T-cell (primary cell): ENCODE measurements at regions not wholly inside any gene's neighbourhood (a gene's known extent, or its start where the extent isn't known, plus 50 kb on each side); places are given as distances from the start of the nearest gene placed in this dataset.

Experiments used
- ATAC-seq, 4 experiments: fragments of 200-7000 bp in 3 of 4; fragments of 150-1000 bp in 1 of 4; cut with Tn5 transposase; replicated peaks in 1 of 4; 1 replicate in 3 of 4; 2 replicates in 1 of 4; pipeline ENCODE4 v1.10.0; 2021; ENCODE audit warnings: moderate library complexity in 3 of 4, mild to moderate bottlenecking in 2 of 4, moderate number of reproducible peaks in 1 of 4
- CTCF ChIA-PET, 2 donors: fragments of 300-600 bp; sonication (Branson Sonifier 250); formaldehyde crosslinking; loops; one replicate each; lab custom pipeline; 2022; ENCODE audit warnings: antibody characterized with exemption in 2 of 2; lab: Charles Lee
- POLR2A ChIA-PET, 2 donors: fragments of 300-600 bp; sonication (Branson Sonifier 250); formaldehyde crosslinking; loops; one replicate each; lab custom pipeline; 2022; ENCODE audit warnings: antibody characterized with exemption in 2 of 2; lab: Charles Lee
- DNase-seq, 35 experiments: peaks; one replicate each; pipeline versions ENCODE4 v3.0.0 to v3.0.0-alpha.2; 2013 to 2023
- H3K27ac ChIP-seq: one replicate; pipeline ENCODE4 v1.5.1; 2013; ENCODE audit warnings: low read length
- H3K27me3 ChIP-seq, 2 experiments: replicated peaks in 1 of 2; 1 replicate in 1 of 2; 2 replicates in 1 of 2; pipeline versions ENCODE4 v1.6.1 to v1.7.0; 2013; ENCODE audit warnings: low read length in 1 of 2, mixed read lengths in 1 of 2; ENCODE audit not compliant: control insufficient read depth in 2 of 2, insufficient read depth in 2 of 2; ENCODE audit errors: extremely low read depth in 1 of 2
- H3K36me3 ChIP-seq, 2 donors: 1 replicate in 1 of 2; 2 replicates in 1 of 2; pipeline versions ENCODE4 v1.6.1 to v1.7.0; 2013; ENCODE audit warnings: low read length in 1 of 2; ENCODE audit not compliant: control insufficient read depth in 2 of 2, insufficient read depth in 1 of 2; ENCODE audit errors: extremely low read depth in 1 of 2
- H3K4me1 ChIP-seq, 2 experiments: 1 replicate in 1 of 2; 2 replicates in 1 of 2; pipeline versions ENCODE4 v1.6.1 to v1.7.0; 2013; ENCODE audit warnings: low read length in 2 of 2, mixed read lengths in 1 of 2; ENCODE audit not compliant: insufficient read depth in 2 of 2, control insufficient read depth in 1 of 2; ENCODE audit errors: extremely low read depth in 1 of 2
- H3K4me3 ChIP-seq, 2 donors: 1 replicate in 1 of 2; 2 replicates in 1 of 2; pipeline versions ENCODE4 v1.5.1 to v1.7.0; 2013; ENCODE audit warnings: mild to moderate bottlenecking in 2 of 2, low read length in 1 of 2, moderate library complexity in 1 of 2; ENCODE audit not compliant: control insufficient read depth in 1 of 2; ENCODE audit errors: extremely low read depth in 1 of 2
- H3K9me3 ChIP-seq: 2 replicates; pipeline ENCODE4 v1.7.0; 2013
- H3K27ac Mint-ChIP-seq, 2 donors: one replicate each; pipeline ENCODE4 v1.8.0; 2020 to 2021; ENCODE audit warnings: mild to moderate bottlenecking in 2 of 2, mixed read lengths in 2 of 2
- H3K27me3 Mint-ChIP-seq, 2 donors: one replicate each; pipeline ENCODE4 v1.8.0; 2021 to 2022; ENCODE audit warnings: mixed read lengths in 2 of 2
- H3K36me3 Mint-ChIP-seq: one replicate; pipeline ENCODE4 v1.8.0; 2021; ENCODE audit warnings: mixed read lengths
- H3K4me1 Mint-ChIP-seq, 3 donors: one replicate each; pipeline ENCODE4 v1.8.0; 2020 to 2022; ENCODE audit warnings: mixed read lengths in 3 of 3, mild to moderate bottlenecking in 1 of 3
- H3K4me3 Mint-ChIP-seq, 3 donors: one replicate each; pipeline ENCODE4 v1.8.0; 2020 to 2022; ENCODE audit warnings: mild to moderate bottlenecking in 3 of 3, mixed read lengths in 3 of 3, moderate library complexity in 3 of 3
- H3K9me3 Mint-ChIP-seq, 3 donors: one replicate each; pipeline ENCODE4 v1.8.0; 2020 to 2022; ENCODE audit warnings: mixed read lengths in 3 of 3
- WGBS: methylation state at CpG from one replicate; pipeline ENCODE4 v1.1.5; 2013; ENCODE audit warnings: missing lambda C conversion rate; ENCODE audit not compliant: insufficient coverage; 5-methylcytosine and 5-hydroxymethylcytosine counted together

DNA sequence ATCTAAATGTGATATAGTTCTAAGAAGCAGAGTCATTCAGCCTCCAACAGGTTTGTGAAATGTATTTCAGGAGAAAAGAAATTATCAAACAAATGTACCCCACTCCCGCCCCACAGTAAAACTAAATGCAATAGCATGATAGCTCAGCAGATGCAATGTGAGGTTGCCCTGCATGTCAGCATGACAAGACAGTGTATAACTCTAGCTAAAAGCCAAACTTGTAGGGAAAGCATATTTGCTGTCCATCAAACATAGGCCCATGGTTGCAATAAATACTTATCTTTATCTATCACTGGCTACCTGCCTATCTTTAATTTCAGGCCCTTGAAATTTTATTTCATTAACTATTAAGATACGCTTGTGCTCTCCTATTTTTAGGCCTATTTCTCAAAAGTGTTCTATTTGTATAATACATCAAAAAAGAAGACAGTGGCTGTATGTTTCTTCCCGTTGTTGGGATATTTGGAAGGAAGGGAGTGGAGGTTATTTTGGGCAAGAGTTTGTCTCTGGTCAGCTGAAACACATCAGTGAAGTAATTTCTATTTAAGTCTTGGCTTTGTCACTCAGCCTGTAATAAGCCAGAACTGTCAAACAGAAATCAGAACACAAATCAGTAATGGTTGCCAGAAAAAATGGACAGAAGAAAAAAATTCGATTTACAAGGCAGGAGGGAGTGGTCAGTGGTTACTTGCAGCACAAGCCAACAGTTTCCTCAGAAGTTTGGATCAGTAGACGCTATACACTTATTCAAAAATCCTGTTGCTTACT lies 307.4 kb upstream of the ADGRL2 start:
- Mint-ChIP-seq H3K4me1 (no peaks in the 10 kb centered on the region), H3K4me3 (no peak overlapping the region), H3K27ac (no peak overlapping the region), H3K9me3 (peaks cover 4 to 14% (median 13%) of the 10 kb centered on the region in 3 donors), H3K36me3 (no peaks in the 10 kb centered on the region), H3K27me3 (no peaks in the 10 kb centered on the region)
- H3K36me3 ChIP-seq: no peaks in the 10 kb centered on the region
- DNase-seq (no peak), ATAC-seq (no peak)
- ChIA-PET CTCF (no interaction called here), POLR2A (no interaction called here)
- no peak overlapping the region for H3K4me3 ChIP-seq
- H3K9me3 ChIP-seq: no peaks in the 10 kb centered on the region
- H3K4me1 ChIP-seq: no peaks in the 10 kb centered on the region
- no peak overlapping the region for H3K27ac ChIP-seq
- H3K27me3 ChIP-seq: no peaks in the 10 kb centered on the region
- WGBS: 43% methylated on average over 1 of the region's 5 CpGs

- H3K27me3 ChIP-seq: no peaks in the 10 kb centered on the region
- H3K27ac ChIP-seq: no peak overlapping the region
- H3K4me3 ChIP-seq: no peak overlapping the region
- DNase-seq (no peak), ATAC-seq (no peak)
- Mint-ChIP-seq H3K27me3 (no peaks in the 10 kb centered on the region), H3K4me3 (no peak overlapping the region), H3K4me1 (no peaks in the 10 kb centered on the region), H3K27ac (no peak overlapping the region), H3K36me3 (no peaks in the 10 kb centered on the region), H3K9me3 (peaks cover 4 to 16% (median 15%) of the 10 kb centered on the region in 3 donors)
- H3K4me1 ChIP-seq: no peaks in the 10 kb centered on the region
- ChIA-PET CTCF (no interaction called here), POLR2A (no interaction called here)
- no CpG with 5 or more reads among the region's 1 CpG for WGBS
- no peaks in the 10 kb centered on the region for H3K36me3 ChIP-seq
- no peaks in the 10 kb centered on the region for H3K9me3 ChIP-seq
These were observed 308.1 kb upstream of the ADGRL2 start for GRCh38 chr1:81492628-81493027.

- H3K27ac Mint-ChIP-seq: no peak overlapping the region
- peaks cover 4 to 16% (median 15%) of the 10 kb centered on the region in 3 donors for H3K9me3 Mint-ChIP-seq
- no peaks in the 10 kb centered on the region for H3K4me1 ChIP-seq
- DNase-seq: no peak
- ATAC-seq: no peak
- no peak overlapping the region for H3K4me3 Mint-ChIP-seq
- H3K27me3 Mint-ChIP-seq: no peaks in the 10 kb centered on the region
- no peaks in the 10 kb centered on the region for H3K9me3 ChIP-seq
- POLR2A ChIA-PET: no interaction called here
- CTCF ChIA-PET: no interaction called here
- no peak overlapping the region for H3K4me3 ChIP-seq
- no peaks in the 10 kb centered on the region for H3K27me3 ChIP-seq
- no peaks in the 10 kb centered on the region for H3K4me1 Mint-ChIP-seq
- H3K36me3 Mint-ChIP-seq: no peaks in the 10 kb centered on the region
- WGBS: no CpG with 5 or more reads among the region's 1 CpG
- H3K36me3 ChIP-seq: no peaks in the 10 kb centered on the region
- H3K27ac ChIP-seq: no peak overlapping the region
These were observed 310.1 kb upstream of the ADGRL2 start for GRCh38 chr1:81490614-81491013.

- Histone ChIP-seq H3K27ac (no peak overlapping the region), H3K4me1 (no peaks in the 10 kb centered on the region), H3K27me3 (no peaks in the 10 kb centered on the region), H3K9me3 (no peaks in the 10 kb centered on the region), H3K4me3 (no peak overlapping the region), H3K36me3 (no peaks in the 10 kb centered on the region)
- DNase-seq (no peak), ATAC-seq (no peak)
- Mint-ChIP-seq H3K4me3 (no peak overlapping the region), H3K27ac (no peak overlapping the region), H3K9me3 (peaks cover 4 to 16% (median 15%) of the 10 kb centered on the region in 3 donors), H3K36me3 (no peaks in the 10 kb centered on the region), H3K27me3 (no peaks in the 10 kb centered on the region), H3K4me1 (no peaks in the 10 kb centered on the region)
- POLR2A ChIA-PET: no interaction called here
- CTCF ChIA-PET: no interaction called here
- no CpG with 5 or more reads among the region's 1 CpG for WGBS
These were observed 311.3 kb upstream of the ADGRL2 start for GRCh38 chr1:81489372-81489934.

DNA sequence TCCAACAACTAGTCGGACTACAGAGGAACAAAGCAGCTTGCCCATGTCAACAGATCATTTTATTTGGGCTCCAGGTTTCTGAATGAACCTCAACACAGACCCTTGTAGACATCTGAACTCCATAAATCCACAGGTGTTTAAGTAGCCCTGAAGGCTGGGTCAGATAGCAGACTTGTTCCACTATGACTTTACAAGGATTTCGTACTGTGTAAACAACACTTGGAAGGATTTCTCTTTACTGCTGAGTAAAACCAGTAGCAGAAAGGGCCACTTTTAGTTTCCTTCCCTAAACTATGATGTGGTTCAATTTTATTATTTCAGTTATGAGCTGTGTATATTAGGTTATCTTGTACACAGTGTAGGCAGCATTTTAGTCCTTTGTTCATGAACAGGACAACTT lies 316.4 kb upstream of the ADGRL2 start:
- Histone ChIP-seq H3K4me3 (no peak overlapping the region), H3K4me1 (no peaks in the 10 kb centered on the region), H3K27ac (no peak overlapping the region), H3K36me3 (no peaks in the 10 kb centered on the region), H3K9me3 (no peaks in the 10 kb centered on the region), H3K27me3 (no peaks in the 10 kb centered on the region)
- no peak for ATAC-seq
- POLR2A ChIA-PET: no interaction called here
- H3K27me3 Mint-ChIP-seq: peaks cover 0 to 4% of the 10 kb centered on the region in 2 donors
- H3K9me3 Mint-ChIP-seq: peaks cover 7 to 10% (median 9%) of the 10 kb centered on the region in 3 donors
- no peaks in the 10 kb centered on the region for H3K36me3 Mint-ChIP-seq
- H3K4me1 Mint-ChIP-seq: no peaks in the 10 kb centered on the region
- no peak overlapping the region for H3K27ac Mint-ChIP-seq
- no peak for DNase-seq
- WGBS: 43% methylated on average over 1 of the region's 2 CpGs
- CTCF ChIA-PET: no interaction called here
- no peak overlapping the region for H3K4me3 Mint-ChIP-seq

DNA sequence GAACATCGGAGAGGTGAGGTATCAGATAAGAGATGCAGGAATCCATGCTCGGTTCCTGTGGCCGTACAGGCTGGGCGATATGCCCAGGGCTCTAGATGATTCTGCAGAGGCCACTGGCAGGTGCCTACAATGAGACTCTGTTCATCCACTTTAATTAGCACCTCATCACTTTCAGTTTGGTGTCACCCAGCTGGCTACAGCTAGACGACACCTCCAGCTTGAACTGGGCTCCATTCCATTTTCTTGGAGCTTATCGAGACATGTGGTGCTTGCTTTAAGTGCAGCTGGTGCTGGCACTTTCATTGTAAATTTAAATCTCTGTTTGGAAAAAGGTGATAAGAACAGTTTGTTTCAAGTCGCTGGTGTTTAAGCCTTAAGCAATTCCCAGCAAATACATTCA lies 322.5 kb upstream of the ADGRL2 start:
- Histone ChIP-seq H3K27ac (no peak overlapping the region), H3K9me3 (no peaks in the 10 kb centered on the region), H3K36me3 (no peaks in the 10 kb centered on the region), H3K4me3 (no peak overlapping the region), H3K4me1 (no peaks in the 10 kb centered on the region), H3K27me3 (no peaks in the 10 kb centered on the region)
- H3K27ac Mint-ChIP-seq: no peak overlapping the region
- peaks cover 0 to 13% (median 0%) of the 10 kb centered on the region in 3 donors for H3K9me3 Mint-ChIP-seq
- DNase-seq (no peak), ATAC-seq (no peak)
- no CpG with 5 or more reads among the region's 7 CpGs for WGBS
- H3K4me1 Mint-ChIP-seq: no peaks in the 10 kb centered on the region
- H3K4me3 Mint-ChIP-seq: no peak overlapping the region
- POLR2A ChIA-PET: no interaction called here
- H3K36me3 Mint-ChIP-seq: no peaks in the 10 kb centered on the region
- CTCF ChIA-PET: no interaction called here
- peaks cover 0 to 4% of the 10 kb centered on the region in 2 donors for H3K27me3 Mint-ChIP-seq
